Activated B cell treated with CpG ODN at 0.5 μM for 24 hours (primary cell): ENCODE measurements at regions not wholly inside any gene's neighbourhood (a gene's known extent, or its start where the extent isn't known, plus 50 kb on each side); places are given as distances from the start of the nearest gene placed in this dataset.

Experiments used
- ATAC-seq: fragments of 200-7000 bp; cut with Tn5 transposase; one replicate; pipeline ENCODE4 v1.10.0; 2021; ENCODE audit warnings: low read depth, mild to moderate bottlenecking, moderate library complexity
- CTCF ChIA-PET: fragments of 350-600 bp; sonication (Branson Sonifier 250); formaldehyde crosslinking; loops from one replicate; lab custom pipeline; 2021; ENCODE audit warnings: antibody characterized with exemption; lab: Charles Lee
- POLR2A ChIA-PET: fragments of 350-600 bp; sonication (Branson Sonifier 250); formaldehyde crosslinking; loops from one replicate; lab custom pipeline; 2021; ENCODE audit warnings: antibody characterized with exemption; lab: Charles Lee
- DNase-seq: peaks from one replicate; pipeline ENCODE4 v3.0.0; 2022
- H3K27ac Mint-ChIP-seq: one replicate; pipeline ENCODE4 v1.8.0; 2020; ENCODE audit warnings: mixed read lengths
- H3K27me3 Mint-ChIP-seq: one replicate; pipeline ENCODE4 v1.8.0; 2021; ENCODE audit warnings: mixed read lengths
- H3K36me3 Mint-ChIP-seq: one replicate; pipeline ENCODE4 v1.8.0; 2021; ENCODE audit warnings: low read depth, mixed read lengths
- H3K4me1 Mint-ChIP-seq: one replicate; pipeline ENCODE4 v1.8.0; 2021; ENCODE audit warnings: mixed read lengths
- H3K4me3 Mint-ChIP-seq: one replicate; pipeline ENCODE4 v1.8.0; 2020; ENCODE audit warnings: mild to moderate bottlenecking, mixed read lengths
- H3K9me3 Mint-ChIP-seq: one replicate; pipeline ENCODE4 v1.8.0; 2020; ENCODE audit warnings: mixed read lengths
- intact Hi-C: fragments of 100-400 bp; cut with micrococcal nuclease; formaldehyde crosslinking; loops from one replicate; pipeline ENCODE4 v1.15.1; 2024
- TF ChIP-seq, protein P1 (sequence below): fragments of 200-600 bp; IDR thresholded peaks from one replicate; pipeline ENCODE4 v1.8.0; 2022; ENCODE audit warnings: antibody characterized with exemption, mild to moderate bottlenecking

DNA sequence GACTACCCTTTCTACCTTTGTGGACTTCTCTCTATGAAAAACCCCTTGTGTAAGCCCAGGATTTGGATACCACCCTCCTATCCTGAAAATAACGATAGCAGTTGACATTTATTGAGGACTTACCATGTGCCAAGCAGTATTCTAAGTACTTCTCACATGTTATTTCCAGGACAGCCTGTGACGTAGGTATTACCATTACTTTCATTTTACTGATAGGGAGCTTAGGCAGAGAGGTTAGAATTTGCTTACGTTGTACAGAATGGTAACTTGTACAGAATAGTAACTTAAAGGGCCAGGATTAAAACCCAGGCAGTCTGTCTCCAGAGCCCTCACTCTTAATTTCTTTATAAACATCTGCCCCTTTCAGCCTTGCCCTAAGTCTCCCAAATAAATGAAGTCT, 138.3 kb downstream of the NTMT2 start:
- no peaks in the 10 kb centered on the region for H3K27me3 Mint-ChIP-seq
- DNase-seq, result no peak
- H3K4me1 Mint-ChIP-seq, result no peaks in the 10 kb centered on the region
- intact Hi-C loops, result no loop called here
- no peak for ATAC-seq
- H3K9me3 Mint-ChIP-seq, result no peaks in the 10 kb centered on the region
- TF ChIP-seq, protein P1, sequence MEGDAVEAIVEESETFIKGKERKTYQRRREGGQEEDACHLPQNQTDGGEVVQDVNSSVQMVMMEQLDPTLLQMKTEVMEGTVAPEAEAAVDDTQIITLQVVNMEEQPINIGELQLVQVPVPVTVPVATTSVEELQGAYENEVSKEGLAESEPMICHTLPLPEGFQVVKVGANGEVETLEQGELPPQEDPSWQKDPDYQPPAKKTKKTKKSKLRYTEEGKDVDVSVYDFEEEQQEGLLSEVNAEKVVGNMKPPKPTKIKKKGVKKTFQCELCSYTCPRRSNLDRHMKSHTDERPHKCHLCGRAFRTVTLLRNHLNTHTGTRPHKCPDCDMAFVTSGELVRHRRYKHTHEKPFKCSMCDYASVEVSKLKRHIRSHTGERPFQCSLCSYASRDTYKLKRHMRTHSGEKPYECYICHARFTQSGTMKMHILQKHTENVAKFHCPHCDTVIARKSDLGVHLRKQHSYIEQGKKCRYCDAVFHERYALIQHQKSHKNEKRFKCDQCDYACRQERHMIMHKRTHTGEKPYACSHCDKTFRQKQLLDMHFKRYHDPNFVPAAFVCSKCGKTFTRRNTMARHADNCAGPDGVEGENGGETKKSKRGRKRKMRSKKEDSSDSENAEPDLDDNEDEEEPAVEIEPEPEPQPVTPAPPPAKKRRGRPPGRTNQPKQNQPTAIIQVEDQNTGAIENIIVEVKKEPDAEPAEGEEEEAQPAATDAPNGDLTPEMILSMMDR, result no peak
- H3K4me3 Mint-ChIP-seq, result no peak overlapping the region
- CTCF ChIA-PET, result no interaction called here
- H3K36me3 Mint-ChIP-seq, result no peaks in the 10 kb centered on the region
- POLR2A ChIA-PET, result no interaction called here
- H3K27ac Mint-ChIP-seq, result no peak overlapping the region

- ATAC-seq (no peak), DNase-seq (no peak)
- Mint-ChIP-seq H3K27ac (no peak overlapping the region), H3K27me3 (no peaks in the 10 kb centered on the region), H3K9me3 (no peaks in the 10 kb centered on the region), H3K36me3 (no peaks in the 10 kb centered on the region), H3K4me3 (no peak overlapping the region), H3K4me1 (no peaks in the 10 kb centered on the region)
- POLR2A ChIA-PET, result no interaction called here
- TF ChIP-seq, protein P1, result no peak
- CTCF ChIA-PET, result no interaction called here
- intact Hi-C loops, result no loop called here
These were observed 138.8 kb downstream of the NTMT2 start for GRCh38 chr1:170284512-170284911.

- no peaks in the 10 kb centered on the region for H3K4me1 Mint-ChIP-seq
- H3K9me3 Mint-ChIP-seq, result no peaks in the 10 kb centered on the region
- TF ChIP-seq, protein P1, result no peak
- intact Hi-C loops, result no loop called here
- ATAC-seq (no peak), DNase-seq (no peak)
- ChIA-PET POLR2A (no interaction called here), CTCF (no interaction called here)
- H3K27ac Mint-ChIP-seq, result no peak overlapping the region
- H3K4me3 Mint-ChIP-seq, result no peak overlapping the region
- no peaks in the 10 kb centered on the region for H3K27me3 Mint-ChIP-seq
- H3K36me3 Mint-ChIP-seq, result no peaks in the 10 kb centered on the region
These were observed 139.2 kb downstream of the NTMT2 start for GRCh38 chr1:170284951-170285350.

DNA sequence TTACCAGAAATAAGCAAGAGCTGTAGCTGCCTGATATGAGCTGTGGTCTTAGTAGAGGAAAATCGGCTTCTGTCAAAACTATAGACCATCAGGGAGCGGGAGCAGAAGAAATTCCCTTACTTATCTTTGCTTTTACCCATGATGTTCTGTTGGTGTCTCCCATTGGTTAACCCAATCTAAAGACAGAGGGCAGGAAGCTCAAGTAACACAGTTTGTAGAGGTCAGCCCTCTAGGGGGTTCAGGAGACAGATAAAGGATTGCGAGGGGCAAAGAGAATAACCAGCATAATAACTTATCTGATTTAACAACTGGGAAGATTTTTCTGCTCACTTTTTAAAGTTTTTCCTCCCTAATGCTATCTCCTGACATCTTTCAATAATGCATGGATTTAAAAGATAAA, 142.4 kb downstream of the NTMT2 start:
- ATAC-seq (no peak), DNase-seq (no peak)
- Mint-ChIP-seq H3K27me3 (no peaks in the 10 kb centered on the region), H3K4me3 (no peak overlapping the region), H3K27ac (no peak overlapping the region), H3K4me1 (no peaks in the 10 kb centered on the region), H3K9me3 (no peaks in the 10 kb centered on the region), H3K36me3 (no peaks in the 10 kb centered on the region)
- intact Hi-C loops, result no loop called here
- TF ChIP-seq, protein P1, result no peak
- POLR2A ChIA-PET, result no interaction called here
- CTCF ChIA-PET, result no interaction called here

- Mint-ChIP-seq H3K4me3 (no peak overlapping the region), H3K27me3 (no peaks in the 10 kb centered on the region), H3K27ac (no peak overlapping the region), H3K36me3 (no peaks in the 10 kb centered on the region), H3K9me3 (no peaks in the 10 kb centered on the region), H3K4me1 (no peaks in the 10 kb centered on the region)
- TF ChIP-seq, protein P1, result no peak
- ATAC-seq (no peak), DNase-seq (no peak)
- CTCF ChIA-PET, result no interaction called here
- intact Hi-C loops, result no loop called here
- POLR2A ChIA-PET, result no interaction called here
These were observed 144.5 kb downstream of the NTMT2 start for GRCh38 chr1:170290276-170290675.
